Lung (tissue), 11 donors: ENCODE measurements at regions not wholly inside any gene's neighbourhood (a gene's known extent, or its start where the extent isn't known, plus 50 kb on each side); places are given as distances from the start of the nearest gene placed in this dataset.

Experiments
- ATAC-seq: fragments of 200-7000 bp; cut with Tn5 transposase; one replicate; pipeline ENCODE4 v1.9.1; 2020; ENCODE audit warnings: moderate number of reproducible peaks; ENCODE audit not compliant: insufficient read depth, low FRiP score
- DNase-seq, 3 donors: peaks; one replicate each; pipeline ENCODE4 v3.0.0-alpha.2; 2013 to 2017
- H3K27ac ChIP-seq, 2 donors: one replicate each; pipeline ENCODE4 v1.5.1; 2013; ENCODE audit warnings: mild to moderate bottlenecking in 2 of 2, moderate library complexity in 2 of 2, control low read depth in 1 of 2, inconsistent platforms in 1 of 2, low read depth in 1 of 2, low read length in 1 of 2
- H3K27me3 ChIP-seq, 3 donors: one replicate each; pipeline ENCODE4 v1.5.1; 2013; ENCODE audit warnings: low read length in 2 of 3; ENCODE audit not compliant: control insufficient read depth in 3 of 3, insufficient read depth in 3 of 3
- H3K36me3 ChIP-seq, 4 donors: one replicate each; pipeline ENCODE4 v1.5.1; 2013; ENCODE audit warnings: low read length in 4 of 4, mild to moderate bottlenecking in 1 of 4, moderate library complexity in 1 of 4; ENCODE audit not compliant: control insufficient read depth in 4 of 4, insufficient read depth in 4 of 4
- H3K4me1 ChIP-seq, 5 donors: one replicate each; pipeline ENCODE4 v1.5.1; 2013; ENCODE audit warnings: low read length in 5 of 5, mild to moderate bottlenecking in 2 of 5, moderate library complexity in 1 of 5; ENCODE audit not compliant: control insufficient read depth in 5 of 5, insufficient read depth in 5 of 5
- H3K4me3 ChIP-seq: one replicate; pipeline ENCODE4 v1.5.1; 2013; ENCODE audit warnings: mild to moderate bottlenecking, control low read depth, moderate library complexity
- H3K9ac ChIP-seq, 2 donors: one replicate each; pipeline ENCODE4 v1.5.1; 2013; ENCODE audit warnings: low read length in 2 of 2, control low read depth in 1 of 2; ENCODE audit not compliant: insufficient read depth in 1 of 2
- H3K9me3 ChIP-seq, 4 donors: one replicate each; pipeline ENCODE4 v1.5.1; 2013; ENCODE audit warnings: low read length in 3 of 4, mild to moderate bottlenecking in 1 of 4, moderate library complexity in 1 of 4; ENCODE audit not compliant: control insufficient read depth in 4 of 4, insufficient read depth in 3 of 4
- CTCF ChIP-seq: IDR thresholded peaks from 2 replicates; pipeline ENCODE4 v1.5.1; 2012; ENCODE audit warnings: mild to moderate bottlenecking; ENCODE audit errors: control extremely low read depth, extremely low read depth
- WGBS, 2 donors: extraction: QIAGEN DNeasy Blood & Tissue Kit; methylation state at CpG; one replicate each; pipeline ENCODE4 v1.1.7; 2013; 5-methylcytosine and 5-hydroxymethylcytosine counted together
- donor health status: control.
- donor health status: control.
- donor health status: Bipolar disorder and iron deficiency.
- donor health status: healthy.
- donor health status: DM: yes; HTN: yes; CAD: no.

DNA sequence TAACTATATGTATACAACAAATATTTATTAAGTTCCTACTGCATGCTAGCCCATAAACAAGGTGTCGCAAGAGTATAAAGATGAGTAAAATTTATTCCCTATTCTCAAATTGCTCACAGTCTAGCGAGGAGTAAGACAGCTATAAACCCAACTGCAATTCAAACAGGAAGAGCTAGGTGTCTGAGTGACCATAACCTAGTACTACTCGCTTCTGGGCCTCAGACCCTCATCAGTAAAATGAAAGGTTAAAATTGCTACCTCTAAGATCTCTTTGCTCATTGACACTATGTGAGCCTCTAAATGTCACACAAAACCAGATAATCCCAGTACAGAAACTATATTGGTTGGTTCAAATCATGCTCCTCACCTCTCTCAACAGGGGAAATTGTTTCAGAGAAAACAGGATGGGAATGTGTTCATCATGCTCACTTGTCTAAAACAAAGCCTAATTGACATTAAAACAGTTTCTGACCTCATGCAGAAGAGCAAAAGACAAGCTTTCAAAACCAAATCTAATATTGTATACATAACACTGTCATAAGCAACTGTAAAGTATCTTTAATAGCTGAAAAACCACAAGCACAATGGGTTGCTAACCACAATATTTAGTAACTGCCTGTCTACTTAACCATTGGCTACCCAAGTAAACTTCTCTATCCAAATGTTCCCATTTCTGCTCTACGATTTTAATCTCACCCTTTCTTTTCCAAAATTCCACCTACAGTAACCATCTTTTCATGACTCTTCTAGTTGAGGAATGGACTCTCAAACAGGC lies 264.6 kb upstream of the FMR1 start:
- Histone ChIP-seq H3K36me3 (no peaks in the 10 kb centered on the region), H3K4me1 (no peaks in the 10 kb centered on the region), H3K9ac (no peak overlapping the region), H3K27me3 (no peaks in the 10 kb centered on the region), H3K9me3 (peaks cover 0 to 2% (median 0%) of the 10 kb centered on the region in 4 donors), H3K4me3 (no peak overlapping the region), H3K27ac (no peak overlapping the region)
- DNase-seq (no peak), ATAC-seq (no peak)
- no peak for TF ChIP-seq CTCF
- WGBS, 2 donors, result 54 to 66% methylated on average over 4 of the region's 4 CpGs

GRCh38 chrX:147675819-147676218 lies 235.9 kb upstream of the FMR1 start:
- no peaks in the 10 kb centered on the region for H3K36me3 ChIP-seq
- WGBS, 2 donors, result 91 to 96% methylated on average over 2 of the region's 2 CpGs
- H3K4me1 ChIP-seq, result no peaks in the 10 kb centered on the region
- no peaks in the 10 kb centered on the region for H3K27me3 ChIP-seq
- DNase-seq (no peak), ATAC-seq (no peak)
- no peak overlapping the region for H3K4me3 ChIP-seq
- H3K27ac ChIP-seq, result no peak overlapping the region
- H3K9me3 ChIP-seq, result peaks cover 0 to 4% (median 0%) of the 10 kb centered on the region in 4 donors
- no peak overlapping the region for H3K9ac ChIP-seq
- no peak for TF ChIP-seq CTCF

GRCh38 chrX:147679356-147680005 lies 232.2 kb upstream of the FMR1 start:
- ATAC-seq, result no peak
- no peak overlapping the region for H3K27ac ChIP-seq
- no peak for TF ChIP-seq CTCF
- no peaks in the 10 kb centered on the region for H3K4me1 ChIP-seq
- no peaks in the 10 kb centered on the region for H3K36me3 ChIP-seq
- H3K4me3 ChIP-seq, result no peak overlapping the region
- peaks cover 0 to 4% (median 0%) of the 10 kb centered on the region in 4 donors for H3K9me3 ChIP-seq
- no peak overlapping the region for H3K9ac ChIP-seq
- WGBS, 2 donors, result 57 to 72% methylated on average over 5 of the region's 5 CpGs
- H3K27me3 ChIP-seq, result no peaks in the 10 kb centered on the region
- no peak for DNase-seq
